ENCODE measurements at regions not wholly inside any gene's neighbourhood (a gene's known extent, or its start where the extent isn't known, plus 50 kb on each side); places are given as distances from the start of the nearest gene placed in this dataset.

GRCh38 chr3:72229952-72230351 is 445.0 kb upstream of the PROK2 start:
- Mint-ChIP-seq H3K27me3 (ENCODE audit: insufficient read depth, low read depth, poor library complexity) (peaks cover 4% of the 10 kb centered on the region), H3K9me3 (peaks cover 21% of the 10 kb centered on the region), H3K4me1 (peaks cover 2% of the 10 kb centered on the region), H3K36me3 (ENCODE audit: low read depth) (peaks cover 8% of the 10 kb centered on the region), H3K27ac (no peak overlapping the region), H3K4me3 (no peak overlapping the region)
- no peak for DNase-seq (ENCODE audit: low spot score)
- Histone ChIP-seq H3K4me1 (ENCODE audit: insufficient read depth) (no peaks in the 10 kb centered on the region), H3K27ac (ENCODE audit: low read depth) (no peak overlapping the region), H3K27me3 (ENCODE audit: insufficient read depth) (no peaks in the 10 kb centered on the region), H2AFZ (no peak overlapping the region), H3K36me3 (ENCODE audit: insufficient read depth) (no peaks in the 10 kb centered on the region), H3K79me2 (replicated peaks; ENCODE audit: insufficient read depth) (no peaks in the 10 kb centered on the region), H4K20me1 (replicated peaks; ENCODE audit: insufficient read depth) (no peaks in the 10 kb centered on the region), H3K4me3 (no peak overlapping the region), H3K9me2 (ENCODE audit: insufficient read depth) (peaks cover 13% of the 10 kb centered on the region; the same call in 1 of the 2 replicates), H3F3A (replicated peaks; ENCODE audit: low read depth) (no peaks in the 10 kb centered on the region), H3K4me2 (no peak overlapping the region)
- no peak for ATAC-seq
- TF ChIP-seq ZNF462 (CRISPR knock-in tag; IDR thresholded peaks at IDR 0.05) (no peak), EZH2 (IDR thresholded peaks at IDR 0.05; ENCODE audit: low read depth, unreplicated experiment) (no peak), JUNB (IDR thresholded peaks at IDR 0.05; ENCODE audit: unreplicated experiment) (no peak), CTCF (conservative IDR thresholded peaks at IDR 0.05; ENCODE audit: low read depth in 2 of 2) (no peak), STAT1 (IDR thresholded peaks at IDR 0.05; ENCODE audit: unreplicated experiment) (no peak), ZNF331 (CRISPR knock-in tag; IDR thresholded peaks at IDR 0.05; ENCODE audit: low read depth) (no peak), REST (IDR thresholded peaks at IDR 0.05; ENCODE audit: unreplicated experiment) (no peak), ZNF114 (CRISPR knock-in tag; IDR thresholded peaks at IDR 0.05) (no peak), ETS1 (IDR thresholded peaks at IDR 0.05) (no peak), POLR2AphosphoS5 (IDR thresholded peaks at IDR 0.05; ENCODE audit: low read depth) (no peak), CREB1 (CRISPR knock-in tag; IDR thresholded peaks at IDR 0.05; ENCODE audit: low read depth) (no peak)
